ENCODE measurements at regions not wholly inside any gene's neighbourhood (a gene's known extent, or its start where the extent isn't known, plus 50 kb on each side); places are given as distances from the start of the nearest gene placed in this dataset.

- no peaks in the 10 kb centered on the region for H3K36me3 ChIP-seq (replicated peaks in 1 of 2; ENCODE audit: control insufficient read depth in 1 of 2, insufficient read depth in 2 of 2, low read length in 2 of 2)
- DNase-seq (ENCODE audit: low spot score), result no peak
- WGBS (ENCODE audit: low lambda C conversion rate), result 0% methylated on average over 1 of the region's 1 CpG
- ChIA-PET CTCF (ENCODE audit: low intra/inter-chr PET ratio, low total read pairs) (no interaction called here), POLR2A (no interaction called here)
- H3K4me3 ChIP-seq (replicated peaks in 1 of 3; ENCODE audit: insufficient read depth in 1 of 3, low read depth in 2 of 3, low read length in 3 of 3), result no peak overlapping the region
- in situ Hi-C loops (cut with HindIII; ENCODE audit: extremely low pct_ligation_motif_present, low pct_unique_long_range_greater_than_20kb) (no loop called here), intact Hi-C loops (cut with micrococcal nuclease; ENCODE audit: unreplicated experiment) (no loop called here)
- H3K4me1 ChIP-seq (ENCODE audit: insufficient read depth, low read length), result no peaks in the 10 kb centered on the region
- no peak for ATAC-seq
- BruUV-seq (replicated peaks), result no TSS peak
- FAIRE-seq, result no peak
- H3K9ac ChIP-seq (ENCODE audit: insufficient read depth, low read depth, low read length), result no peak overlapping the region
- no peaks in the 10 kb centered on the region for H4K20me1 ChIP-seq (ENCODE audit: insufficient read depth, low read length)
- H3K27me3 ChIP-seq (ENCODE audit: control insufficient read depth in 1 of 2, insufficient read depth in 2 of 2, low read length in 2 of 2), result no peaks in the 10 kb centered on the region
- peaks cover 18% of the 10 kb centered on the region; the same call in 1 of the 2 replicates for H3K9me3 ChIP-seq (ENCODE audit: low read length)
- H3K27ac ChIP-seq (ENCODE audit: extremely low read length, insufficient read depth, low read length), result no peak overlapping the region
- TF ChIP-seq SCMH1 (CRISPR knock-in tag; IDR thresholded peaks at IDR 0.05; ENCODE audit: borderline replicate concordance) (no peak), CCDC6 (CRISPR knock-in tag; IDR thresholded peaks at IDR 0.05) (no peak)
- H3K79me2 ChIP-seq (ENCODE audit: insufficient read depth, low read length), result no peaks in the 10 kb centered on the region
- H2AFZ ChIP-seq (ENCODE audit: low read length), result no peak overlapping the region
- no peak overlapping the region for H3K4me2 ChIP-seq (ENCODE audit: low read depth, low read length)
Measured at GRCh38 chrX:125694171-125694570, 374.5 kb downstream of the TEX13C start.

- no peak overlapping the region for H3K27ac ChIP-seq (ENCODE audit: extremely low read length, insufficient read depth, low read length)
- intact Hi-C loops (cut with micrococcal nuclease; ENCODE audit: unreplicated experiment), result no loop called here
- H3K4me2 ChIP-seq (ENCODE audit: low read depth, low read length), result no peak overlapping the region
- H3K79me2 ChIP-seq (ENCODE audit: insufficient read depth, low read length), result no peaks in the 10 kb centered on the region
- no peaks in the 10 kb centered on the region for H3K27me3 ChIP-seq (ENCODE audit: control insufficient read depth in 1 of 2, insufficient read depth in 2 of 2, low read length in 2 of 2)
- no peaks in the 10 kb centered on the region for H4K20me1 ChIP-seq (ENCODE audit: insufficient read depth, low read length)
- no peak overlapping the region for H3K9ac ChIP-seq (ENCODE audit: insufficient read depth, low read depth, low read length)
- no TSS peak for BruUV-seq (replicated peaks)
- in situ Hi-C loops (cut with HindIII; ENCODE audit: extremely low pct_ligation_motif_present, low pct_unique_long_range_greater_than_20kb), result no loop called here
- WGBS (ENCODE audit: low lambda C conversion rate), result no CpG with 5 or more reads among the region's 2 CpGs
- no peaks in the 10 kb centered on the region for H3K4me1 ChIP-seq (ENCODE audit: insufficient read depth, low read length)
- ChIA-PET POLR2A (no interaction called here), CTCF (ENCODE audit: low intra/inter-chr PET ratio, low total read pairs) (no interaction called here)
- no peak overlapping the region for H2AFZ ChIP-seq (ENCODE audit: low read length)
- H3K4me3 ChIP-seq (replicated peaks in 1 of 3; ENCODE audit: insufficient read depth in 1 of 3, low read depth in 2 of 3, low read length in 3 of 3), result no peak overlapping the region
- H3K36me3 ChIP-seq (replicated peaks in 1 of 2; ENCODE audit: control insufficient read depth in 1 of 2, insufficient read depth in 2 of 2, low read length in 2 of 2), result no peaks in the 10 kb centered on the region
- ATAC-seq, result no peak
- FAIRE-seq, result no peak
- DNase-seq (ENCODE audit: low spot score), result no peak
- peaks cover 81% of the 10 kb centered on the region for H3K9me3 ChIP-seq (ENCODE audit: low read length)
- TF ChIP-seq NFAT5 (CRISPR knock-in tag; IDR thresholded peaks at IDR 0.05) (no peak), ATRX (CRISPR knock-in tag; IDR thresholded peaks at IDR 0.05; ENCODE audit: borderline replicate concordance) (no peak), MATR3 (CRISPR knock-in tag; IDR thresholded peaks at IDR 0.05) (no peak), FOXA3 (CRISPR knock-in tag; IDR thresholded peaks at IDR 0.05) (no peak), RARG (CRISPR knock-in tag; IDR thresholded peaks at IDR 0.05; ENCODE audit: low read depth) (no peak), ZNF598 (CRISPR knock-in tag; IDR thresholded peaks at IDR 0.05; ENCODE audit: borderline replicate concordance) (no peak), ZNF275 (CRISPR knock-in tag; IDR thresholded peaks at IDR 0.05; ENCODE audit: borderline replicate concordance) (no peak), MTA3 (CRISPR knock-in tag; IDR thresholded peaks at IDR 0.05) (no peak), ZKSCAN5 (CRISPR knock-in tag; IDR thresholded peaks at IDR 0.05) (no peak), GFI1 (CRISPR knock-in tag; IDR thresholded peaks at IDR 0.05; ENCODE audit: borderline replicate concordance) (no peak), ZNF652 (CRISPR knock-in tag; IDR thresholded peaks at IDR 0.05; ENCODE audit: borderline replicate concordance, low read depth) (no peak), MEIS2 (CRISPR knock-in tag; IDR thresholded peaks at IDR 0.05) (no peak), IRF2 (CRISPR knock-in tag; IDR thresholded peaks at IDR 0.05) (no peak)
Measured at GRCh38 chrX:125709074-125709473, 389.4 kb downstream of the TEX13C start.
